Panc1 (cell line): ENCODE measurements at regions not wholly inside any gene's neighbourhood (a gene's known extent, or its start where the extent isn't known, plus 50 kb on each side); places are given as distances from the start of the nearest gene placed in this dataset.

ENCODE experiments used
- ATAC-seq: fragments of 200-7000 bp; cut with Tn5 transposase; 2 replicates; pipeline ENCODE4 v1.9.1; 2020; ENCODE audit warnings: mild to moderate bottlenecking, moderate library complexity
- BruUV-seq: library from RNA; stranded (reverse); fragments of 400-500 nt; replicated peaks from 2 replicates; lab custom pipeline; 2021; lab: Mats Ljungman, UMichigan
- CTCF ChIA-PET: fragments of 300-600 bp; sonication (Branson Sonifier 250); formaldehyde crosslinking; loops from one replicate; lab custom pipeline; 2022; ENCODE audit warnings: antibody characterized with exemption; lab: Charles Lee
- POLR2A ChIA-PET: fragments of 300-600 bp; sonication (Branson Sonifier 250); formaldehyde crosslinking; loops from one replicate; lab custom pipeline; 2022; ENCODE audit warnings: antibody characterized with exemption; lab: Charles Lee
- DNase-seq: peaks from one replicate; pipeline ENCODE4 v3.0.0-alpha.2; 2010; ENCODE audit warnings: low read depth, low spot score
- H3K27ac ChIP-seq: 2 replicates; pipeline ENCODE4 v1.5.1; 2011; ENCODE audit warnings: mild to moderate bottlenecking, low read length, inconsistent platforms
- H3K27me3 ChIP-seq: fragments of 200-500 bp; sonication (Bioruptor generic); 2 replicates; pipeline ENCODE4 v1.6.0; 2014; ENCODE audit warnings: low read length, inconsistent platforms; ENCODE audit not compliant: control insufficient read depth, insufficient read depth
- H3K36me3 ChIP-seq: fragments of 200-500 bp; sonication (Bioruptor generic); 2 replicates; pipeline ENCODE4 v1.5.1; 2014; ENCODE audit warnings: inconsistent platforms, mild to moderate bottlenecking, low read length, moderate library complexity; ENCODE audit not compliant: control insufficient read depth, insufficient read depth
- H3K4me1 ChIP-seq: 2 replicates; pipeline ENCODE4 v1.5.1; 2011; ENCODE audit warnings: inconsistent platforms, mild to moderate bottlenecking, low read length, moderate library complexity; ENCODE audit not compliant: control insufficient read depth, insufficient read depth
- H3K4me3 ChIP-seq, 2 experiments: 2 replicates each; pipeline ENCODE4 v1.5.1; 2011 to 2012; ENCODE audit warnings: low read depth in 2 of 2, low read length in 2 of 2, mild to moderate bottlenecking in 2 of 2, inconsistent platforms in 1 of 2, moderate library complexity in 1 of 2
- H3K9me3 ChIP-seq: fragments of 200-500 bp; sonication (Bioruptor generic); 2 replicates; pipeline ENCODE4 v1.5.1; 2014; ENCODE audit warnings: low read depth, mild to moderate bottlenecking, inconsistent platforms, low read length, moderate library complexity; ENCODE audit not compliant: control insufficient read depth, insufficient read depth
- CTCF ChIP-seq: fragments of 450-650 bp; IDR thresholded peaks from 2 replicates; pipeline ENCODE4 v1.5.1; 2017; ENCODE audit warnings: mild to moderate bottlenecking
- POLR2AphosphoS5 ChIP-seq: IDR thresholded peaks from 2 replicates; pipeline ENCODE4 v1.6.1; 2012; ENCODE audit warnings: mild to moderate bottlenecking, low read depth, low read length, moderate library complexity
- REST ChIP-seq, 2 experiments: IDR thresholded peaks; 2 replicates each; pipeline ENCODE4 v1.6.1; 2011 to 2012; ENCODE audit warnings: low read depth in 2 of 2, control low read depth in 1 of 2, low read length in 1 of 2, mild to moderate bottlenecking in 1 of 2, moderate library complexity in 1 of 2; ENCODE audit not compliant: insufficient read depth in 1 of 2
- SIN3A ChIP-seq: IDR thresholded peaks from 2 replicates; pipeline ENCODE4 v1.6.1; 2012; ENCODE audit warnings: low read depth, mild to moderate bottlenecking, low read length, moderate library complexity, borderline replicate concordance; ENCODE audit not compliant: insufficient read depth
- TCF7L2 ChIP-seq: IDR thresholded peaks from 2 replicates; pipeline ENCODE4 v1.6.1; 2011; ENCODE audit warnings: mild to moderate bottlenecking, low read depth, low read length, inconsistent platforms
- in situ Hi-C: cut with HindIII; loops from 2 replicates; pipeline ENCODE4 v1.10.0; 2016; ENCODE audit warnings: low sequenced_read_pairs, low pct_unique_long_range_greater_than_20kb
- intact Hi-C: fragments of 100-400 bp; cut with micrococcal nuclease; formaldehyde crosslinking; loops from one replicate; pipeline ENCODE4 v1.10.0; 2022; ENCODE audit not compliant: unreplicated experiment

GRCh38 chr6:56375806-56376205 lies 128.4 kb upstream of the COL21A1 start:
- in situ Hi-C loops (no loop called here), intact Hi-C loops (no loop called here)
- BruUV-seq: no TSS peak
- ATAC-seq (no peak), DNase-seq (no peak)
- H3K36me3 ChIP-seq: no peaks in the 10 kb centered on the region
- ChIA-PET POLR2A (no interaction called here), CTCF (no interaction called here)
- H3K9me3 ChIP-seq: no peaks in the 10 kb centered on the region
- no peaks in the 10 kb centered on the region for H3K4me1 ChIP-seq
- H3K27ac ChIP-seq: no peak overlapping the region
- TF ChIP-seq REST (IDR thresholded peaks at IDR 0.05; ENCODE audit: insufficient read depth in 1 of 2, low read depth in 2 of 2, low read length in 1 of 2): no peak
- H3K4me3 ChIP-seq: no peak overlapping the region
- H3K27me3 ChIP-seq: no peaks in the 10 kb centered on the region; the same call in 1 of the 2 replicates

GRCh38 chr6:56374841-56375369 lies 127.5 kb upstream of the COL21A1 start:
- DNase-seq (no peak), ATAC-seq (no peak)
- BruUV-seq: no TSS peak
- intact Hi-C loops (loop anchor here (5.0 kb wide), 2 partner anchors 42 to 87 kb away; no protein-coding TSS in a partner anchor), in situ Hi-C loops (no loop called here)
- CTCF ChIA-PET: no interaction called here
- TF ChIP-seq CTCF (no peak), POLR2AphosphoS5 (no peak), SIN3A (no peak)
- Histone ChIP-seq H3K27ac (no peak overlapping the region), H3K4me3 (no peak overlapping the region), H3K4me1 (peaks cover 7% of the 10 kb centered on the region; the same call in 1 of the 2 replicates), H3K36me3 (no peaks in the 10 kb centered on the region), H3K9me3 (no peaks in the 10 kb centered on the region), H3K27me3 (no peaks in the 10 kb centered on the region; the same call in 1 of the 2 replicates)
- POLR2A ChIA-PET: no interaction called here

- ChIA-PET POLR2A (no interaction called here), CTCF (no interaction called here)
- no peaks in the 10 kb centered on the region for H3K36me3 ChIP-seq
- H3K27me3 ChIP-seq: no peaks in the 10 kb centered on the region; the same call in 1 of the 2 replicates
- H3K4me1 ChIP-seq: peaks cover 7% of the 10 kb centered on the region; the same call in 1 of the 2 replicates
- intact Hi-C loops (loop anchor here (5.0 kb wide), 2 partner anchors 45 to 90 kb away; no protein-coding TSS in a partner anchor), in situ Hi-C loops (no loop called here)
- H3K4me3 ChIP-seq: no peak overlapping the region
- no TSS peak for BruUV-seq
- no peaks in the 10 kb centered on the region for H3K9me3 ChIP-seq
- DNase-seq (no peak), ATAC-seq (no peak)
- H3K27ac ChIP-seq: no peak overlapping the region
- no peak for TF ChIP-seq POLR2AphosphoS5
- TF ChIP-seq CTCF: no peak
- no peak for TF ChIP-seq TCF7L2
- TF ChIP-seq SIN3A: no peak
- no peak for TF ChIP-seq REST (IDR thresholded peaks at IDR 0.05; ENCODE audit: insufficient read depth in 1 of 2, low read depth in 2 of 2, low read length in 1 of 2)
Measured at GRCh38 chr6:56372406-56372995, 125.1 kb upstream of the COL21A1 start.
